GM12891 (cell line): ENCODE measurements at regions not wholly inside any gene's neighbourhood (a gene's known extent, or its start where the extent isn't known, plus 50 kb on each side); places are given as distances from the start of the nearest gene placed in this dataset.

Experiments
- POLR2A ChIP-seq: IDR thresholded peaks from 2 replicates; pipeline ENCODE4 v1.6.1; 2011; ENCODE audit warnings: low read depth, low read length, control low read depth
- POLR2AphosphoS5 ChIP-seq: IDR thresholded peaks from 2 replicates; pipeline ENCODE4 v1.6.1; 2011; ENCODE audit warnings: low read depth, low read length, control low read depth
- POU2F2 ChIP-seq: IDR thresholded peaks from 2 replicates; pipeline ENCODE4 v1.6.1; 2011; ENCODE audit warnings: low read depth, mild to moderate bottlenecking, control low read depth, low read length, moderate library complexity
- SPI1 ChIP-seq: IDR thresholded peaks from 2 replicates; pipeline ENCODE4 v1.6.1; 2011; ENCODE audit warnings: low read depth, low read length, control low read depth
- TAF1 ChIP-seq: IDR thresholded peaks from 2 replicates; pipeline ENCODE4 v1.6.1; 2011; ENCODE audit warnings: low read depth, low read length, control low read depth

- TF ChIP-seq SPI1 = no peak
- no peak for TF ChIP-seq POLR2A
- no peak for TF ChIP-seq POLR2AphosphoS5
- no peak for TF ChIP-seq TAF1
- TF ChIP-seq POU2F2 = no peak
These were observed 306.7 kb upstream of the GRID2 start for GRCh38 chr4:91997045-91997444.
